ENCODE measurements at regions not wholly inside any gene's neighbourhood (a gene's known extent, or its start where the extent isn't known, plus 50 kb on each side); places are given as distances from the start of the nearest gene placed in this dataset.

DNA sequence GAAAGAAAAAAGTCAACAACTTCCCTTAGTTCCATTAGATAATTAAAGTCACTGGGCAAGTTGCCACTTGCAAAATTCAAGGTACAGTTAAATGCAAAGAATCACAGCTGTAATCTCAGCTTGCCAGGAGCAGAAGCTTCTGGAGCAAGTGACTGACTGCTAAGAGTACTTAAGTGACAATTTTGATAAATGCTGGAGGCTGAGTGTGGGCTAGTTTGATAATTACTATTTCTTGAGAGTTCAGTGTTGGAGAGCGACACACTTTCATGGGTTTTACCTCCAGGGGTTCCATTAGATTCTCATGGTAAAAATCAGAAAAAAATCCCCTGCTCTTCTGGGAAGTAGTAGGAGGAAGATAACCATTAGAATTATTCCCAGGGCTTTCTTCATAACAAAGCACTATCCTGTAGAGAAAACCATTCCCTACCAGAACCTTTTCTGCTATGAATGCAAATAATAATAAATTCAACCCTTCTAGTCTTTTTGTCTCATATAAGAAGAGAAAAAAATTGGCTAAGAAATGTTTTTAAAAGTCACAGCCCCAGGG is 486.3 kb downstream of the POM121L12 start:
- Histone ChIP-seq H3K27me3 (no peaks in the 10 kb centered on the region), H3K27ac (no peak overlapping the region), H3K9me3 (peaks cover 0 to 12% (median 0%) of the 10 kb centered on the region in 12 donors), H3K4me3 (no peak overlapping the region), H3K4me1 (no peaks in the 10 kb centered on the region), H3K36me3 (no peaks in the 10 kb centered on the region)
- no peak for ATAC-seq
- no peak for DNase-seq
- intact Hi-C loops (cut with DNase I), result no loop called here
- no peak for TF ChIP-seq POLR2A (IDR thresholded peaks at IDR 0.05)
- TF ChIP-seq, protein P1, sequence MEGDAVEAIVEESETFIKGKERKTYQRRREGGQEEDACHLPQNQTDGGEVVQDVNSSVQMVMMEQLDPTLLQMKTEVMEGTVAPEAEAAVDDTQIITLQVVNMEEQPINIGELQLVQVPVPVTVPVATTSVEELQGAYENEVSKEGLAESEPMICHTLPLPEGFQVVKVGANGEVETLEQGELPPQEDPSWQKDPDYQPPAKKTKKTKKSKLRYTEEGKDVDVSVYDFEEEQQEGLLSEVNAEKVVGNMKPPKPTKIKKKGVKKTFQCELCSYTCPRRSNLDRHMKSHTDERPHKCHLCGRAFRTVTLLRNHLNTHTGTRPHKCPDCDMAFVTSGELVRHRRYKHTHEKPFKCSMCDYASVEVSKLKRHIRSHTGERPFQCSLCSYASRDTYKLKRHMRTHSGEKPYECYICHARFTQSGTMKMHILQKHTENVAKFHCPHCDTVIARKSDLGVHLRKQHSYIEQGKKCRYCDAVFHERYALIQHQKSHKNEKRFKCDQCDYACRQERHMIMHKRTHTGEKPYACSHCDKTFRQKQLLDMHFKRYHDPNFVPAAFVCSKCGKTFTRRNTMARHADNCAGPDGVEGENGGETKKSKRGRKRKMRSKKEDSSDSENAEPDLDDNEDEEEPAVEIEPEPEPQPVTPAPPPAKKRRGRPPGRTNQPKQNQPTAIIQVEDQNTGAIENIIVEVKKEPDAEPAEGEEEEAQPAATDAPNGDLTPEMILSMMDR (IDR thresholded peaks at IDR 0.05), result no peak
- 74 to 90% (median 84%) methylated on average over 1 of the region's 1 CpG for WGBS, 4 donors

DNA sequence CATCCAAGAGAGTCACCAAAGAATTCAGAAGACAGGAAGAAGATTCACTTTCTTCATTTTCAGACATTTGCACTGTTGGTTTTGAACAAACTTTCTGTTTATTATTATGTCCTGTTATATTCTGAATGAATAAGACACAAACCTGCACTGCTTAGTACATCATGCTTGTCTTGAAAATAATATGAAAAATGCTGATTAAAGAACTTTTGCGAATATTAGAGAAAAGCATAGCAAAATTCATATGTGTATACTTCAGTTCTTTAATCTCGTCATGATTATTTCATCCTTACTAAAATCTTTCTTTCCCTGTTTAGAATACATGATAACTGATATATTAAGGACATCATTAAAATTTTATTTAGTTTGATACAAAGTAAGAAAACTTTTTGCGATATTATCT is 504.1 kb downstream of the POM121L12 start:
- no peak for TF ChIP-seq POLR2A (IDR thresholded peaks at IDR 0.05)
- TF ChIP-seq, protein P1 (IDR thresholded peaks at IDR 0.05), result no peak
- no peak overlapping the region for H3K4me3 ChIP-seq
- ATAC-seq, result no peak
- WGBS, 4 donors, result 91 to 95% (median 93%) methylated on average over 3 of the region's 3 CpGs
- intact Hi-C loops (cut with DNase I), result no loop called here
- H3K36me3 ChIP-seq, result no peaks in the 10 kb centered on the region
- H3K27me3 ChIP-seq, result no peaks in the 10 kb centered on the region
- no peaks in the 10 kb centered on the region for H3K4me1 ChIP-seq
- H3K9me3 ChIP-seq, result peaks cover 0 to 3% (median 0%) of the 10 kb centered on the region in 12 donors
- H3K27ac ChIP-seq, result no peak overlapping the region
- no peak for DNase-seq

DNA sequence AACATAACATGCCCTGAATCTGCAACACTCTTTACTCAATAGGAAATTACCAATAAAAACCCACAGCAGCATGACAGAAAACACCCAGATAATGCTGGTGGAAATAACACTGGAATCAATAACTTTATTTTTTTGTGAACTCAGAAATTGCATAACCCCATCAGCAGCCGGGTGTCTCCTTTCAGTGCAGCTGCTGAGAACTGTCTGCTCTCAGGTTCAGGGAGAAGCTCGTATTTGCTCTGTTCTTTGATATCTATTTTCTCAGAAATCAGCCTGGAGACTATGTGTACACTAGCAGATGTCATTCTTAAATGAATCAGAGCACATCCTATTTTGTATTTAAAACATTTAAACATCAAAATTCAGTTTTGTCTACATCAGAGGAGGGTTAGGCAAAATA is 506.0 kb downstream of the POM121L12 start:
- WGBS, 4 donors, result 38 to 57% (median 49%) methylated on average over 2 of the region's 2 CpGs
- TF ChIP-seq, protein P1 (IDR thresholded peaks at IDR 0.05), result no peak
- TF ChIP-seq POLR2A (IDR thresholded peaks at IDR 0.05), result no peak
- Histone ChIP-seq H3K4me1 (no peaks in the 10 kb centered on the region), H3K36me3 (no peaks in the 10 kb centered on the region), H3K9me3 (peaks cover 0 to 3% (median 0%) of the 10 kb centered on the region in 12 donors), H3K27ac (no peak overlapping the region), H3K4me3 (no peak overlapping the region), H3K27me3 (no peaks in the 10 kb centered on the region)
- DNase-seq (no peak), ATAC-seq (no peak)
- intact Hi-C loops (cut with DNase I), result no loop called here

DNA sequence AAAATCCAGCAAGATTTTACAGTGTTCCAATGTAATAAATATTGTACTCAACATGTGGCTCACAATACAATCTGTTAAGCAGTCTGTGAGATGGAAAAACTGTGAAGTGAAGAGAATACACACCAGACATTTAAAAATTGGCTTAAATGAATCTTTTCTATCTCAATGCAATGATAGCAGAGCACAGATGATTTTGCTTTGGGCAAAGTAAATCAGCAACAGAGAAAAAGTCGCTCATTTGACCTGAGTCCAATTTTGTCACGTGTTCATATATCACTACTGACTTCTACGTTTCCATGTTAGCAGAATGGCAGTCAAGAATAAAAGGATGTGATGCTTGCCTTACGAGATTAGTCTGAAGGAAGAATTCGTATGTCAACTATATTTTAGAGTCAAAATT is 506.7 kb downstream of the POM121L12 start:
- DNase-seq, result no peak
- H3K4me3 ChIP-seq, result no peak overlapping the region
- TF ChIP-seq, protein P1 (IDR thresholded peaks at IDR 0.05), result no peak
- no peak for TF ChIP-seq POLR2A (IDR thresholded peaks at IDR 0.05)
- 55 to 65% (median 60%) methylated on average over 5 of the region's 5 CpGs for WGBS, 4 donors
- H3K27me3 ChIP-seq, result no peaks in the 10 kb centered on the region
- intact Hi-C loops (cut with DNase I), result no loop called here
- H3K27ac ChIP-seq, result no peak overlapping the region
- H3K36me3 ChIP-seq, result no peaks in the 10 kb centered on the region
- H3K9me3 ChIP-seq, result peaks cover 0 to 3% (median 0%) of the 10 kb centered on the region in 12 donors
- H3K4me1 ChIP-seq, result no peaks in the 10 kb centered on the region
- ATAC-seq, result no peak
